D721Med (cell line): ENCODE measurements at regions not wholly inside any gene's neighbourhood (a gene's known extent, or its start where the extent isn't known, plus 50 kb on each side); places are given as distances from the start of the nearest gene placed in this dataset.

Experiments
- DNase-seq: peaks from one replicate; pipeline ENCODE4 v3.0.0; 2011; ENCODE audit warnings: low spot score; ENCODE audit not compliant: insufficient read length
- FAIRE-seq: peaks from 2 replicates; lab custom pipeline; 2011; peaks lifted over from hg19 to GRCh38; lab: Jason Lieb, UNC
- CTCF ChIP-seq: IDR thresholded peaks from 2 replicates; pipeline ENCODE4 v1.5.1; 2012; ENCODE audit warnings: mild to moderate bottlenecking, control low read depth; ENCODE audit not compliant: insufficient read depth; ENCODE audit errors: missing control alignments

- DNase-seq, result no peak
- no peak for FAIRE-seq
- TF ChIP-seq CTCF, result no peak
These were observed 99.5 kb downstream of the KDM5D start for GRCh38 chrY:19644889-19645638.

GRCh38 chrY:19637651-19638347 is 106.7 kb downstream of the KDM5D start:
- DNase-seq, result no peak
- TF ChIP-seq CTCF, result no peak
- FAIRE-seq, result no peak

DNA sequence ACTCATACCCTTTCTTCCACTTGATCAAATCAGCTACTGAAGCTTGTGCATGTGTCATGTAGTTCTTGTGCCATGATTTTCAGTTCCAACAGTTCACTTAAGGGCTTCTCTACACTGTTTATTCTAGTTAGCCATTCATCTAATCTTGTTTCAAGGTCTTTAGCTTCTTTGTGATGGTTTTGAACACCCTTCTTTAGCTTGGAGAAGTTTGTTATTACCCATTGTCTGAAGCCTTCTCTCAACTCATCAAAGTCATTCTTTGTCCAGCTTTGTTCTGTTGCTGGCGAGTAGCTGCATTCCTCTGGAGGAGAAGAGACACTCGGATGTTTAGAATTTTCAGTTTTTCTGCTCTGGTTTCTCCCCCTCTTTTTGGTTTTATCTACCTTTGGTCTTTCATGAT is 115.6 kb downstream of the KDM5D start:
- no peak for TF ChIP-seq CTCF
- no peak for DNase-seq
- FAIRE-seq, result no peak

GRCh38 chrY:19622392-19622791 is 122.1 kb downstream of the KDM5D start:
- DNase-seq (no peak), FAIRE-seq (no peak)
- TF ChIP-seq CTCF, result no peak

DNA sequence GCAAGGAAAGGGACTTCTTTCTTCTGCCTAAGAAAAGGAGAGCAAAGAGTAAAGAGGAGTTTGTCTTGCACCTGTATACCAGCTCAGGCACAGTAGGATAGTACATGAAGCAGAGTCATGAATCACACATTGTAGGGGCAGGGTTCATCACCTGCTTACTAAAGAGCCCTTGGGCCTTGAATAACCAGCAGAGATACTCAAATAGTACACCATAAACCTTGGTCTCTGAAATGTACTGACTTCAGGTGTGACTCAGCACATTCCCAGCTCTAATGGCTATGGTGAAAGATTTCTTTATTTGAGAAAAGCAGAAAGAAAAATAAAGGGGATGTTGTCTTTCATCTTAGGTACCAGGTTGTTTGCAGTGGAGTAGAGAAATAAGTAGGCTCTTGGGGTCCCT is 122.8 kb downstream of the KDM5D start:
- FAIRE-seq (no peak), DNase-seq (no peak)
- no peak for TF ChIP-seq CTCF

GRCh38 chrY:19601113-19601512 is 143.4 kb downstream of the KDM5D start:
- no peak for TF ChIP-seq CTCF
- no peak for FAIRE-seq
- no peak for DNase-seq

GRCh38 chrY:19600711-19601110 is 143.8 kb downstream of the KDM5D start:
- TF ChIP-seq CTCF, result no peak
- DNase-seq (no peak), FAIRE-seq (no peak)
